CD4-positive, alpha-beta T cell treated with Interleukin-17A for 1 hour (primary cell): ENCODE measurements at regions not wholly inside any gene's neighbourhood (a gene's known extent, or its start where the extent isn't known, plus 50 kb on each side); places are given as distances from the start of the nearest gene placed in this dataset.

Experiments
- DNase-seq: peaks from one replicate; pipeline ENCODE4 v3.0.0-alpha.2; 2020

GRCh38 chr4:176013476-176014247 lies 52.0 kb upstream of the WDR17 start:
- no peak for DNase-seq

- DNase-seq, result no peak
Measured at GRCh38 chr4:176014583-176015108, 51.0 kb upstream of the WDR17 start.
